ENCODE measurements at regions not wholly inside any gene's neighbourhood (a gene's known extent, or its start where the extent isn't known, plus 50 kb on each side); places are given as distances from the start of the nearest gene placed in this dataset.

DNA sequence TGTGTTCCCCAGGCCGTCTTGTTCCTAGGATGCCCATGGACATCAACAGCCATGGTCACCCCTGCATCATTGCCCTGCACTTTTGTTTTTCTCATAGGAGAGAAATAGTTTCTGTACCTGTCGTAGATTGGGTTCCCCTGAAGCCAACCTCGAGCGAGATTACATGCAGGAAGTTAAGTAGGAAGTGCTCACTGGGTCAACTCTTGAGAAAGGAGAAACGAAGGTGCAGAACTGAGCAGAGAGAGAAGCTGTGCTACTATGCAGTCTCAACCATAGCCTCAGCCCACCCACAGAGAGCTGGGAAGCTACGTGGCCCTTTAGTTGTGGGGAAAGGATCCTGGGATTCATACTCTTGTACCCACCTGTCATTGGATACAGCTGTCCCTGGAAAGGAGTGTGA, 165.2 kb downstream of the HERPUD2 start:
- TF ChIP-seq FOXK2 (IDR thresholded peaks at IDR 0.05), result no peak
- TF ChIP-seq PKNOX1 (IDR thresholded peaks at IDR 0.05), result no peak
- TF ChIP-seq FOXA1 (IDR thresholded peaks at IDR 0.05), result no peak
- no peak for TF ChIP-seq CTBP1 (IDR thresholded peaks at IDR 0.05; ENCODE audit: borderline replicate concordance)
- TF ChIP-seq SUZ12 (IDR thresholded peaks at IDR 0.05), result no peak
- TF ChIP-seq ELF4 (IDR thresholded peaks at IDR 0.05), result no peak
- TF ChIP-seq BHLHE40 (IDR thresholded peaks at IDR 0.05; ENCODE audit: borderline replicate concordance), result no peak
- no peak for TF ChIP-seq ZNF384 (IDR thresholded peaks at IDR 0.05)
- TF ChIP-seq ARNT (IDR thresholded peaks at IDR 0.05), result no peak
- TF ChIP-seq TARDBP (IDR thresholded peaks at IDR 0.05), result no peak
- TF ChIP-seq FOXM1 (IDR thresholded peaks at IDR 0.05; ENCODE audit: borderline replicate concordance), result no peak
- TF ChIP-seq SP1 (IDR thresholded peaks at IDR 0.05), result no peak
- no peak for TF ChIP-seq HDGF (IDR thresholded peaks at IDR 0.05; ENCODE audit: borderline replicate concordance)
- no peak for TF ChIP-seq L3MBTL2 (conservative IDR thresholded peaks at IDR 0.05)
- TF ChIP-seq NFRKB (IDR thresholded peaks at IDR 0.05), result no peak
- no peak for TF ChIP-seq LEF1 (IDR thresholded peaks at IDR 0.05; ENCODE audit: borderline replicate concordance)
- CTCF ChIA-PET, result interaction anchor here (1.0 kb wide), 1 partner anchor 10 kb away, joined by 3 read pairs; no protein-coding TSS in a partner anchor
- POLR2A ChIA-PET, result no interaction called here
- no peak for DNase-seq (ENCODE audit: extremely low spot score)

DNA sequence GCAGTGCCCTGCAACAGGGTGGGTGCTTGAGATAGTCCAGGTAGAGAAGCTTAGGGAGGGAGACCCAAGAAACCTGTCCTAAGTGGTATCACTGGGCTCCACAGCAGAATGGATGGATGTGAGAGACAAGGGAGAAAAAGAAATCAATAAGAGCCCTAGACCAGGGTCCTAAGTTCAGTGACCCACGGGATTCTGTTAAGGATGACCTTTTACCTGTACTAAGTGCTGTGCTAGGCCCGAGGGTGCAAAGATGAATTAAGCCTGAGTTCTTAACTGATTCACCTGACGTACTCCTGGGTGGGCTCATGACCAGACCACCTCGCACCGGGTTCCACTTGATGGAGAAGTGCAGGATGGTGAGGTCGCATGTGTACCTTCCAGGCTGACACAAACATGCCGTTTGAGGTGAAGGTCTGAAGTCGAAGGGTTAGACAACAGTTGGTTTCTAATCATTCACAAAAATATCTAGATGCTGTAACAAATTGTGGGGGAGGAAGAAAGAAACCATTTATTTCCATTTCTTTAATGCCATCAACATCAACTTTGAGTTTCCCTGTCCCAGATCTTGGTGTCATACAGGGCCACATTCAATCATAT, 166.5 kb downstream of the HERPUD2 start:
- CTCF ChIA-PET, result interaction anchor here (0.8 to 1.0 kb wide), 2 partner anchors 8 to 103 kb away, joined by 3 to 4 read pairs; no protein-coding TSS in a partner anchor
- no peak for TF ChIP-seq TARDBP (IDR thresholded peaks at IDR 0.05)
- no peak for TF ChIP-seq ELF4 (IDR thresholded peaks at IDR 0.05)
- no peak for TF ChIP-seq HDGF (IDR thresholded peaks at IDR 0.05; ENCODE audit: borderline replicate concordance)
- no peak for TF ChIP-seq FOXA1 (IDR thresholded peaks at IDR 0.05)
- no peak for TF ChIP-seq CTBP1 (IDR thresholded peaks at IDR 0.05; ENCODE audit: borderline replicate concordance)
- TF ChIP-seq NFRKB (IDR thresholded peaks at IDR 0.05), result no peak
- no peak for TF ChIP-seq FOXM1 (IDR thresholded peaks at IDR 0.05; ENCODE audit: borderline replicate concordance)
- no peak for DNase-seq (ENCODE audit: extremely low spot score)
- POLR2A ChIA-PET, result no interaction called here

- TF ChIP-seq FOXM1 (IDR thresholded peaks at IDR 0.05; ENCODE audit: borderline replicate concordance) (no peak), FOXA1 (IDR thresholded peaks at IDR 0.05) (no peak), ZNF384 (IDR thresholded peaks at IDR 0.05) (no peak), SP1 (IDR thresholded peaks at IDR 0.05) (no peak), SUZ12 (IDR thresholded peaks at IDR 0.05) (no peak), PKNOX1 (IDR thresholded peaks at IDR 0.05) (no peak), NFRKB (IDR thresholded peaks at IDR 0.05) (no peak), FOXK2 (IDR thresholded peaks at IDR 0.05) (no peak), ARNT (IDR thresholded peaks at IDR 0.05) (no peak), LEF1 (IDR thresholded peaks at IDR 0.05; ENCODE audit: borderline replicate concordance) (no peak), HDGF (IDR thresholded peaks at IDR 0.05; ENCODE audit: borderline replicate concordance) (no peak), TARDBP (IDR thresholded peaks at IDR 0.05) (no peak), ELF4 (IDR thresholded peaks at IDR 0.05) (no peak), CTBP1 (IDR thresholded peaks at IDR 0.05; ENCODE audit: borderline replicate concordance) (no peak), BHLHE40 (IDR thresholded peaks at IDR 0.05; ENCODE audit: borderline replicate concordance) (no peak)
- ChIA-PET POLR2A (no interaction called here), CTCF (no interaction called here)
- DNase-seq (ENCODE audit: extremely low spot score), result no peak
Observed at GRCh38 chr7:35526645-35527044, 168.3 kb downstream of the HERPUD2 start.

- POLR2A ChIA-PET, result no interaction called here
- DNase-seq (ENCODE audit: extremely low spot score), result no peak
- CTCF ChIA-PET, result no interaction called here
- TF ChIP-seq ZNF384 (IDR thresholded peaks at IDR 0.05) (no peak), SUZ12 (IDR thresholded peaks at IDR 0.05) (no peak), BHLHE40 (IDR thresholded peaks at IDR 0.05; ENCODE audit: borderline replicate concordance) (no peak), NFRKB (IDR thresholded peaks at IDR 0.05) (no peak), PKNOX1 (IDR thresholded peaks at IDR 0.05) (no peak), TARDBP (IDR thresholded peaks at IDR 0.05) (no peak), FOXK2 (IDR thresholded peaks at IDR 0.05) (no peak), LEF1 (IDR thresholded peaks at IDR 0.05; ENCODE audit: borderline replicate concordance) (no peak)
Observed at GRCh38 chr7:35524112-35524804, 170.7 kb downstream of the HERPUD2 start.

DNA sequence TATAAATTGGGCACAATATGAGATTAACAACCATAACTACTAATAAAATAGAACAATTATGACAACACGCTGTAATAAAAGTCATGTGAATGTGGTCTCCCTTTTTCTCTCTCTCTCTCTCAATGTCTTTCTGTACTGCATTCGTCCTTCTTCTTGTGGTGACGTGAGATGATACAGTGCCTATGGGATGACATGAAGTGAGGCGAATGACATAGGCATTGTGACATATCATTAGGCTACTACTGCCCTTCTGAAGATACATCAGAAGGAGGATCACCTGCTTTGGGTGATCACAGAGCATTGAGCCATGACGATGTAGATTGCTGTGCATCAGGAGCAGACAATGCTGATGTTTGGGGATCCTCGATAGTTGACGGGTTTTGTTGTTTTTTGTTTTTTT, 171.6 kb downstream of the HERPUD2 start:
- no peak for DNase-seq (ENCODE audit: extremely low spot score)
- CTCF ChIA-PET, result no interaction called here
- TF ChIP-seq ZNF384 (IDR thresholded peaks at IDR 0.05), result no peak
- TF ChIP-seq L3MBTL2 (conservative IDR thresholded peaks at IDR 0.05), result no peak
- no peak for TF ChIP-seq FOXM1 (IDR thresholded peaks at IDR 0.05; ENCODE audit: borderline replicate concordance)
- POLR2A ChIA-PET, result no interaction called here

DNA sequence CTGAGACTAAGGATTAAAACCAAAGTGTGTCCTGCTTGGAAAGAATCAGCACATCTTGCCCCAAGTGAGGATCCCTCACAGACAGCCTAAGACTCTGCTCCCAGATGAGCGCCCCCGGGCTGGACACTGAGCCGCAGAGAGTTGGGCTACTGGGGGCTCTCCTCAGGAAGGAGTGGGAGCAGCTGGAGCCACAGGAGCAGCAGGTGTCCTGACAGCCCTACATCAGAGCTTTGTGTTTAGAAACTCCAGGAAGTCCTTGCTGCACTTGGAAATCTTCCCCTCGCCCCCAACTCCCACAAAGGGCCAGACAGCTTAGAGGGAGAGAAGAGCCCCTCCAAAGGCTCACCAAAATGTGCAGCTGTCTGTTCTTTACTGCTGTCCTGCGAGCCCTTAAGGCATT, 172.2 kb downstream of the HERPUD2 start:
- TF ChIP-seq NFRKB (IDR thresholded peaks at IDR 0.05) (no peak), ELF4 (IDR thresholded peaks at IDR 0.05) (no peak), BHLHE40 (IDR thresholded peaks at IDR 0.05; ENCODE audit: borderline replicate concordance) (no peak), SUZ12 (IDR thresholded peaks at IDR 0.05) (no peak), CTBP1 (IDR thresholded peaks at IDR 0.05; ENCODE audit: borderline replicate concordance) (no peak), LEF1 (IDR thresholded peaks at IDR 0.05; ENCODE audit: borderline replicate concordance) (no peak), TARDBP (IDR thresholded peaks at IDR 0.05) (no peak), FOXM1 (IDR thresholded peaks at IDR 0.05; ENCODE audit: borderline replicate concordance) (no peak), HDGF (IDR thresholded peaks at IDR 0.05; ENCODE audit: borderline replicate concordance) (no peak), ZNF384 (IDR thresholded peaks at IDR 0.05) (no peak), ARNT (IDR thresholded peaks at IDR 0.05) (no peak), FOXA1 (IDR thresholded peaks at IDR 0.05) (no peak), FOXK2 (IDR thresholded peaks at IDR 0.05) (no peak), SP1 (IDR thresholded peaks at IDR 0.05) (no peak), PKNOX1 (IDR thresholded peaks at IDR 0.05) (no peak), L3MBTL2 (conservative IDR thresholded peaks at IDR 0.05) (no peak)
- CTCF ChIA-PET, result no interaction called here
- POLR2A ChIA-PET, result no interaction called here
- DNase-seq (ENCODE audit: extremely low spot score), result no peak
